Activated CD4-positive, CD25-positive, alpha-beta regulatory T cell treated with anti-CD3 and anti-CD28 coated beads, Interleukin-2, amount 50 U/mL, for 24 hours (primary cell): ENCODE measurements at regions not wholly inside any gene's neighbourhood (a gene's known extent, or its start where the extent isn't known, plus 50 kb on each side); places are given as distances from the start of the nearest gene placed in this dataset.

Source experiments
- ATAC-seq, 2 donors: fragments of 150-1000 bp; cut with Tn5 transposase; one replicate each; pipeline ENCODE4 v1.10.0; 2021; ENCODE audit warnings: mild to moderate bottlenecking in 1 of 2, moderate library complexity in 1 of 2

DNA sequence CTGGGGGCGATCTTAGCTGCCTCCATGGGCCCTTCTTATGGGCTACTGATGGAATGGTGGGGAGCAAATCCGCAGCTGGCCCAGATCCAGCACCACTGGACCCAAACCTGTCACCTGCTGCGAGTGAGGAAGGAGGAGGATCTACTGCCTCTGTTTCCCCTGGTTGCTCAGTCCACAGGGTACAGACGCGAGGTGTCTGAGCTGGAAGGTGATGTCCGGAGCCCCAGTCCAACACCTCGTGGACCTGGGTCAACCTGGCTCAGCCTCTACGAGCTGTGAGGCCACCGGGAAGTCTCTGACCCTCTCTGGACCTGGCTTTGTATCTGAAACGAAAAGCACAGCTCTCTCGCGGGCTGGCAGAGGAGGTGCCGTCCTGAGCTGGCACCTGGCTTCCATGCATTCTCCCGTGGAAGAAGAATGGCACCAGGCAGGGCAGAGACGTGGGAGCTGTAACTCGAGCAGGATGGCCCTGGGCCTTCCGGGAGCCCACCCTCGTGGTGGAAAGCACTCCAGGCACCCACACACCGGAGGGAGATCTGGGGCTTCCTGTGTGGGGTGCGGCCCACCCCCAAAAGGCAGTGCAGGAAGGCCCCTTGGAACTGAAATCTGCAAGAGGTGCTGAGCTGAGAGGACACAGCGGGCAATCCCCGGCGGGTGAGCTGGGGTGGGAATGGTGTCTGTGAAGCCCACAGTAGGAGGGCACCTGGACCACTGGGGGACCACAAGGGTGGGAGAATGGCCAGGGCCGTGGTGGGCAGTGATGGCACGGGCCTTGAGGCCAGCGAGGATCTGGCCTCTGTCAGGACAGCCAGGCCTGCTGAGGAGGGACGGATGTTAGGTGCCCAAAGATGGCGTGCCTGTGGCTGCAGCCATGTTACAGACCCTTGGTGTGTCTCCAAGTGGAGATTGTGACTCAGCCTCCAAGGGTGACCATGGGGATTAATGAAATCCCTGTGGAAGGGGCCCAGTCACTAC is 133.4 kb downstream of the OLFM1 start:
- ATAC-seq, result no peak

- ATAC-seq, result no peak
Measured at GRCh38 chr9:135221576-135221950, 134.1 kb downstream of the OLFM1 start.

- ATAC-seq, result no peak
Measured at GRCh38 chr9:135221951-135222631, 134.6 kb downstream of the OLFM1 start.

DNA sequence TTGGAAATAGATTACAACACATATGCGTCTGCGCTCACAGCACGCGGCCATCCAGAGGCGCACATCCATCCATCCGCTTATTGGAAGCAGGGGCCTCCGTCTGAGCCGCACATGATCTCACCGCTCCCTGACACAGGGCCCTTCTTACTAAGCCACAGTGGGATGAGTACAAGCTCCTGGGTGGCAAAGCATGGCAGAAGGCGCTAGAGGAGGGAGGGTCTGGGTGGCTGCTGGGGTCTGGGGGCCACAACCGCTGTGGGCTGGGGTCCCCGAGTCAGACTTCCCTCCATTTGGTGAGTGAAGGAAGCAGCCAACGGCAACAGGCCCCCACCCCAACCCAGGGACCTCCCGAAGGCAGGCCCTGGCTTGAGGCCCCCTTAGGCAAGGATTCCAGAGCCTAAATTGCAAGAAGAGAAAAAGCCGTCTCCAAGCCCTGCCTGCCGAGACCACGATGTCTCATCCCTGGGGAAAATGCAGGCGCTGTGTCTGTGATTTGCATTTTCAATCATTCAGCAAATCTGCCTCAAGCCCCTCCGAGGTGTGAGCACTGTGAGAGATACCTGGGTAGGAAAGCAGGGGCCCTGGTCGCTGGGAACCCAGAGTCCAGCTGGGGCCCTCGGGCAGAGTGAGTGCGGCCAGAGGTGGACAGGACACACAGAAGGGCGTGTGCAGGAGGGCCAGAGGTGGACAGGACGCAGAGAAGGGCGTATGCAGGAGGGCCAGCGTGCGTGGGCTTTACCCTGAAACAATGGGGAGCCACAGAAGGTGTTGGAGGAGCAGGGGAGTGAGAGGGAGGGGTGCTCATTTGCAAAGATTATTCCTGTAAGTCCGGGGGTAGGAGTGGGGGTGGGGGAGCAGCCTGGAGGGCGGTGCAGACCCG is 135.7 kb downstream of the OLFM1 start:
- ATAC-seq, result no peak

- no peak for ATAC-seq
Measured at GRCh38 chr9:135223831-135224230, 136.4 kb downstream of the OLFM1 start.

DNA sequence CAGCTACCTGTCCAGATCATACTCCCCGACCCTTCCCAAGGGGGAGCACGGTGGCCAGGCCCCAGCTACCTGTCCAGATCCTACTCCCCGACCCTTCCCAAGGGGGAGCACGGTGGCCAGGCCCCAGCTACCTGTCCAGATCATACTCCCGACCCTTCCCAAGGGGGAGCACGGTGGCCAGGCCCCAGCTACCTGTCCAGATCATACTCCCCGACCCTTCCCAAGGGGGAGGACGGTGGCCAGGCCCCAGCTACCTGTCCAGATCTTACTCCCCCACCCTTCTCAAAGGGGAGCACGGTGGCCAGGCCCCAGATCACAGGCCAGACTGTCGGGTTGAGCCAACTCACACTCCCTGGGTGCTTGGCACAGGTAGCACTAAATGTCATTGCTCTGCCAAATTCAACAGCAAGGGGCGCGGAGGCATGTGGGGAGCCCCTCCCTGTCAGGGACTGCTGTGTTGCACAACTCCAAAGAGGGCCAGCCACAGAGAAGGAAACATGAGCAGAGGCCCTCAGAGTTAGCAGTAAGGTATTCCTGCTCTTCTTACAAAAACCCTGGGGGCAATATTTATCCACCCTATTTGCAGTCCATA is 136.9 kb downstream of the OLFM1 start:
- ATAC-seq, result no peak

DNA sequence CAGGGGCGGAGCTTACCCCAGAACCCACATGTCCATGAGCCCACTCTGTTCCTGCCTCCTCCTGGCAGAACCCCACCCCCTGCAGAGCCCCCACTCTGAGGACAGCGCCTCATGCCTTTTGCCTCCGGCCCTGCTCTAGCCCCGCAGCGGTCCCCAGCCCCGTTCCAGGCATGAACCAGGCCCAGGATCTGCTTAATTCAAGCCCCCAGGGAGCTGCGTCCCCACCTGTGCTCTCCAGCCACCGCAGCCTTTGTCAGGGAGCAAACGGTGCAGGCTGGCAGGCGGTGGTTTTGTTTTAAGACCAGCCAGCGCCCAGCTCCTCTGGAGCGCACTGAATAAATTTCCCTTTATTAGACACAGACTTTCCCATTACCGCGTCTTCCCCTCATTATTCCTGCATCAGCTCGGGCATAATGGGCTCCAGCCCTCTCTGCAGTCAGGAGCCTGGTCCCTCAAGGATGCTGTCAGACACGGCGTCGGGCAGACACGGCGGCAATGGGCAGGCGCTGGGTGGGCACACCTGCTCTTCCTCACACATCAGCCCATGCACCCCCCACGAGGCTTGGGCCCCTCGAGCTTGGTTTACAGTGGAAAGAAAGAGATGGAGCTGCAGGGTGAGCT is 137.6 kb downstream of the OLFM1 start:
- no peak for ATAC-seq

DNA sequence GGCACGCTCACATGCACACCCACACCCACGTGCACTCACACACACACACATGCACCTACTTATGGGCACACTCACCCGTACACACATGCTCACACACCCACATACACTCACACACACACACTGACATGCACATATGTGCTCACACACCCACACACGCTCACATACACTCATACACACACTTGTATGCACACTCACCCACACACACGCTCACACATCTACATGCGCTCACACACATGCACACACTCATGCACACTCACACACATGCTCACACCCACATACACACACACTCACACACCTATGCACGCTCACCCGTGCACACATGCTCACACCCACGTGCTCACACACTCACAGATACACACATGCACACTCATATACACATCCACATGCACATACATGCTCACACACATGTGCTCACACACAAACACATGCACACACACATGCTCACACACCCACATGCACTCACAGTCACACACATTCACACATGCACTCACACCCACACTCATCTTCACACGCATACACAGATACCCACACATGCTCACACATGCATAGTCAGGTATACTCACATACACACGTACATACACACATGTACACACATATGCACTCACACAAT is 138.3 kb downstream of the OLFM1 start:
- no peak for ATAC-seq

- ATAC-seq, result no peak
Measured at GRCh38 chr9:135226369-135227050, 139.0 kb downstream of the OLFM1 start.

- no peak for ATAC-seq
Measured at GRCh38 chr9:135227641-135228251, 140.3 kb downstream of the OLFM1 start.

GRCh38 chr9:135228345-135228982 is 141.0 kb downstream of the OLFM1 start:
- ATAC-seq, result no peak

DNA sequence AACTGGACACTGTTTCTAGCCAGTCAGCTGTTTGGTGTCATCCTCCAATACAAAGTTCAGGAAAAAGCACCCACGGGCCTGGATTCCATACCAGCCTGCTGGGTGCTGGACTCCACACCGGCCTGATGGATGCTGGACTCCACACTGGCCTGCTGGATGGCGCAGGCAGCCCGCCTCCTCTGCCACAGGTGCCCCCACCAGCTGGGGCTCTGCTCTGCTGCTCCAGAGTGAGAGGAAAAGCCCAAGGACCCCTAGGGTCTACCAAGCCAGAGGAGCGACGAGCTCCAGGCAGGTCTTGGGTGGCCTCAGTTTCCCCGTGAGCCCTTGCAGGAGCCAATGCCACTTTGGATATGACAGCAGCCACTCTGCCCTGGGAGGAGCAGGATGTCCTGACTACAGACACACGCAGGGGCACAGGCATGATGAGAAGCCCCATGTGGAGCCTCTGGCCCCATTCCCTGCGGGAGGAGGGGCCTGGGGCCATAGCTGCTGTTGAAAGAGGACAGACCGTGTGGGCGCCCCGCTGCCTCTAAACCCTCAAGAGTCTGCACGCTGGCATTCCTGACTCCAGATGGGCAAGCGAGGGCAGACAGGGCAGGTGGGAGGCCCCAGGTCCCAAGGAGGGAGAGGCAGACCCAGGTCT is 141.6 kb downstream of the OLFM1 start:
- ATAC-seq, result no peak

GRCh38 chr9:135229701-135230385 is 142.4 kb downstream of the OLFM1 start:
- ATAC-seq, result no peak

- no peak for ATAC-seq
Measured at GRCh38 chr9:135230386-135230765, 142.9 kb downstream of the OLFM1 start.

GRCh38 chr9:135230817-135231520 is 143.5 kb downstream of the OLFM1 start:
- ATAC-seq, result no peak

GRCh38 chr9:135239100-135239768 is 151.8 kb downstream of the OLFM1 start:
- no peak for ATAC-seq

DNA sequence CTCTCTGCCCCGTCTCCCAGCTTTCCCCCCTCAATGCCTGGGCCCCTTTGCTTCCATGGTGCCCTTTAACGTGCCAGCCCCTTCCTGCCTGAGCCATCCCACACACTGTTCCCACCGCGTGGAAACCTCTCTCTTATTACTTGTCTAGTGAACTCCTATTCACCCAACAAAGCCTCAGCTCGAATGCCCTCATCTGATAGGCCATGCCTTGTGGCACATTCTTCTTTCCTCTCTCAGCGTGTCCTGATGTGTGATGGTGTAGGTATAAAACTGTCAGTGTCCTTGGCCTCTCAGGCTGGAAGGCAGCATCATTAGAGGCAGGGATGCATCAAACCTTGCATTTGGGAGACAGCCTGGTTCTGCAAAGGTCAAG is 152.3 kb downstream of the OLFM1 start:
- no peak for ATAC-seq

DNA sequence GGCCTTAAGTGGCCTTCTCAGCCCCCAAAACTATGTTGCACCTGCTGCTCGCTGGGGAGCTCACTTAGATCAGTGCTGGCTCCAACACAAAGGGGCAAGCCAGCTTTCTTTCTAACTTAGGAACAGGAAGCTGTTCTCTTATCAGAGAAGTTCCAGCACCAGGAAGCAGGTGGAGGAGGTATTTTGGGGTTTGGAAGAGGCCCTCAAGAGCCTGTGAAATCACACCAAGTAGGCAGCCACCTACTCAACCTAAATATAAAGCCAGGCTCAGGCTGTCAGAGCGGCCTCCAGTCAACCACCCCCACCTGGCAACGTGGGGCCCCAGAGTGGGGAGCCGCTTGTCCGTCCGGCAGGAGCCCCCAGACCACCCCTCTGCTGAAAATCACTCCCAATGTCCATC is 152.8 kb downstream of the OLFM1 start:
- no peak for ATAC-seq
